OCI-LY1 (cell line): ENCODE measurements at regions not wholly inside any gene's neighbourhood (a gene's known extent, or its start where the extent isn't known, plus 50 kb on each side); places are given as distances from the start of the nearest gene placed in this dataset.
"Not testable (repeated sequence)": the region's sequence is repeated elsewhere in the genome, so short reads cannot be mapped to it uniquely, and the experiment has no call there.

Experiments
- H2AFZ ChIP-seq: fragments of 200-600 bp; sonication (generic), shearing (Covaris generic); 2 replicates; pipeline ENCODE4 v1.6.0; 2014; ENCODE audit warnings: antibody characterized with exemption, mild to moderate bottlenecking, low read length
- H3F3A ChIP-seq: fragments of 200-600 bp; sonication (generic), shearing (Covaris generic); 2 replicates; pipeline ENCODE4 v1.6.0; 2014; ENCODE audit warnings: mild to moderate bottlenecking, antibody characterized with exemption, low read length, moderate library complexity; ENCODE audit not compliant: insufficient read depth
- H3K27ac ChIP-seq: fragments of 200-600 bp; sonication (generic); 2 replicates; pipeline ENCODE4 v1.5.1; 2014; ENCODE audit warnings: low read length, mixed run types, mild to moderate bottlenecking, low read depth; ENCODE audit not compliant: poor library complexity, severe bottlenecking
- H3K27me3 ChIP-seq: fragments of 200-600 bp; sonication (generic); 2 replicates; pipeline ENCODE4 v1.6.0; 2014; ENCODE audit warnings: antibody characterized with exemption, mild to moderate bottlenecking, low read length, moderate library complexity; ENCODE audit not compliant: insufficient read depth
- H3K36me3 ChIP-seq: fragments of 200-600 bp; sonication (generic); 2 replicates; pipeline ENCODE4 v1.6.1; 2014; ENCODE audit warnings: mild to moderate bottlenecking, antibody characterized with exemption, low read length, moderate library complexity, mixed read lengths; ENCODE audit not compliant: insufficient read depth
- H3K4me1 ChIP-seq: fragments of 200-600 bp; sonication (generic); 2 replicates; pipeline ENCODE4 v1.5.1; 2014; ENCODE audit warnings: mild to moderate bottlenecking, low read length, moderate library complexity; ENCODE audit not compliant: insufficient read depth, severe bottlenecking
- H3K4me2 ChIP-seq: fragments of 200-600 bp; sonication (generic), shearing (Covaris generic); 2 replicates; pipeline ENCODE4 v1.6.1; 2014; ENCODE audit warnings: low read length
- H3K4me3 ChIP-seq: fragments of 200-600 bp; sonication (generic); 2 replicates; pipeline ENCODE4 v1.5.1; 2014; ENCODE audit warnings: low read length, low read depth, mild to moderate bottlenecking, mixed read lengths; ENCODE audit not compliant: poor library complexity, severe bottlenecking
- H3K79me2 ChIP-seq: fragments of 200-600 bp; shearing (Covaris generic); 2 replicates; pipeline ENCODE4 v1.6.1; 2016; ENCODE audit warnings: mixed run types, low read length, mixed read lengths; ENCODE audit not compliant: insufficient read depth
- H3K9ac ChIP-seq: fragments of 200-600 bp; sonication (generic), shearing (Covaris generic); 2 replicates; pipeline ENCODE4 v1.6.1; 2014; ENCODE audit warnings: mild to moderate bottlenecking, low read length, mixed read lengths
- H3K9me2 ChIP-seq: fragments of 200-600 bp; sonication (generic), shearing (Covaris generic); 2 replicates; pipeline ENCODE4 v1.6.1; 2014; ENCODE audit warnings: low read depth, mild to moderate bottlenecking, low read length, mixed read lengths
- H3K9me3 ChIP-seq: fragments of 200-600 bp; shearing (Covaris generic); 2 replicates; pipeline ENCODE4 v1.6.1; 2014; ENCODE audit warnings: low read length, mixed read lengths
- H4K20me1 ChIP-seq: fragments of 200-600 bp; sonication (generic), shearing (Covaris generic); 2 replicates; pipeline ENCODE4 v1.6.0; 2016; ENCODE audit warnings: mild to moderate bottlenecking, low read length; ENCODE audit not compliant: insufficient read depth
- CTCF ChIP-seq: fragments of 200-600 bp; sonication (generic), shearing (Covaris generic); IDR thresholded peaks from 2 replicates; pipeline ENCODE4 v1.5.1; 2017; ENCODE audit warnings: mild to moderate bottlenecking, antibody characterized with exemption, low read length, moderate library complexity, mixed read lengths
- EZH2 ChIP-seq: fragments of 200-600 bp; sonication (generic), shearing (Covaris generic); IDR thresholded peaks from 2 replicates; pipeline ENCODE4 v1.8.0; 2017; ENCODE audit warnings: borderline replicate concordance, mixed run types, mild to moderate bottlenecking, antibody characterized with exemption, low read length, moderate library complexity, mixed read lengths

- H3K4me1 ChIP-seq: peaks cover 16% of the 10 kb centered on the region
- TF ChIP-seq EZH2: no peak
- TF ChIP-seq CTCF: no peak
Measured at GRCh38 chr2:8602809-8603208, 79.0 kb upstream of the ID2 start.

GRCh38 chr2:8603356-8603755, 78.5 kb upstream of the ID2 start:
- not testable (repeated sequence) for H3K79me2 ChIP-seq, H3K36me3 ChIP-seq, H3K9ac ChIP-seq, H4K20me1 ChIP-seq, H3K27ac ChIP-seq, H3K27me3 ChIP-seq, H3K9me2 ChIP-seq, H3K9me3 ChIP-seq, H3F3A ChIP-seq, H3K4me3 ChIP-seq, H3K4me2 ChIP-seq, H2AFZ ChIP-seq
- peaks cover 16% of the 10 kb centered on the region for H3K4me1 ChIP-seq

More at GRCh38 chr2:8602809-8603208, 79.0 kb upstream of the ID2 start:
- no peaks in the 10 kb centered on the region for H3F3A ChIP-seq
- no peaks in the 10 kb centered on the region for H3K79me2 ChIP-seq
- H3K9me2 ChIP-seq: no peaks in the 10 kb centered on the region
- H3K27ac ChIP-seq: no peak overlapping the region
- H2AFZ ChIP-seq: no peak overlapping the region
- no peak overlapping the region for H3K9ac ChIP-seq
- no peak overlapping the region for H3K4me3 ChIP-seq
- no peaks in the 10 kb centered on the region for H3K9me3 ChIP-seq
- no peak overlapping the region for H3K4me2 ChIP-seq
- H3K27me3 ChIP-seq: no peaks in the 10 kb centered on the region
- no peaks in the 10 kb centered on the region for H4K20me1 ChIP-seq
- no peaks in the 10 kb centered on the region for H3K36me3 ChIP-seq

DNA sequence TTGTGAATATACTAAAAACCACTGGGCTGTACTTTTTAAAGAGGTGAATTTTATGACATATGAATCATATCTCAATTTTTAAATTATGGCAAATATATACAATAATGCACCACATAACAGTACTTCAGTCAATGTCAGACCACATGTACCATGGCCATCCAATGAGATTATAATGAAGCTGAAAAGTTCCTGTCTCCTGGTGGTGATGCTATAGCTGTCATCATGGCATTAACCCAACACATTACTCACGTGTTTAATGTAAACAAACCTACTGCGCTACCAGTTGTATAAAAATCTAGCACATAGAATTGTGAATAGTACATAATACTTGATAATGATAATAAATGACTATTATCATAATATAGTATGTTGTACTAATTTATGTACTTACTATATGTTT, 77.6 kb upstream of the ID2 start:
- TF ChIP-seq CTCF (no peak), EZH2 (no peak)
- no peak overlapping the region for H3K27ac ChIP-seq
- no peaks in the 10 kb centered on the region for H4K20me1 ChIP-seq
- H3K79me2 ChIP-seq: no peaks in the 10 kb centered on the region
- H3F3A ChIP-seq: no peaks in the 10 kb centered on the region
- H2AFZ ChIP-seq: no peak overlapping the region
- H3K9me3 ChIP-seq: no peaks in the 10 kb centered on the region
- no peaks in the 10 kb centered on the region for H3K9me2 ChIP-seq
- H3K36me3 ChIP-seq: no peaks in the 10 kb centered on the region
- no peak overlapping the region for H3K4me2 ChIP-seq
- no peak overlapping the region for H3K4me3 ChIP-seq
- no peaks in the 10 kb centered on the region; the same call in 1 of the 2 replicates for H3K27me3 ChIP-seq
- H3K4me1 ChIP-seq: peaks cover 16% of the 10 kb centered on the region
- no peak overlapping the region for H3K9ac ChIP-seq

DNA sequence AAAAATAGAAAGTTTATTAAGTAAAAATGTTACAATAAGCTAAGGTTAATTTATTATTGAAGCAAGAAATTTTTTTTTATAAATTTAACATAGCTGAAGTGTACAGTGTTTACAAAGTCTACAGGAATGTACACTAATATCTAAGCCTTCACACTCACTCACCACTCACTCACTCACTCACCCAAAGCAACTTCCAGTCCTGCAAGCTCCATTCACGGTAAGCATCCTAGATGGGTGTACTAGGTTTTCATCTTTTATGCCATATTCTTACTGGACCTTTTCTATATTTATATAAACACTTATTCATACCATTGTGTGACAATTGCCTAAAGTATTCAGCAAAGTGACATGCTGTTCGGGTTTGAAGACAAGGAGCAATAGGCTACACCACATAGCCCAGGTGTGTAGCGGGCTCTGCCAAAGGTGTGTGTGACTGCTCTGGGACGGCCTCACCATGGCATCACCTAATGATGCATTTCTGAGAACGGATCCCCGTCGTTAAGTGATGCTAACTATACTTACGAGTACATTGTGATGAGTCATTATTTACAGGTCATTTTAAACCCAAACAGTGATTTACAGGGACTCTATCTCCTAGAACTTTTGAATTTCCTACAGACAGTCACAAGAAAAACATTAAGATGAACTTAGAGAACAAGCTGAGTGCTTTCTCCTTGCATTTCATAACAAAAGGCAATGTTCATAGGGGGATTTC, 76.3 kb upstream of the ID2 start:
- Histone ChIP-seq H3F3A (no peaks in the 10 kb centered on the region), H2AFZ (no peak overlapping the region), H3K4me2 (no peak overlapping the region), H3K4me3 (no peak overlapping the region), H3K9ac (no peak overlapping the region), H4K20me1 (no peaks in the 10 kb centered on the region), H3K79me2 (no peaks in the 10 kb centered on the region), H3K27me3 (peaks cover 3% of the 10 kb centered on the region; the same call in 1 of the 2 replicates), H3K36me3 (peaks cover 3% of the 10 kb centered on the region; the same call in 1 of the 2 replicates), H3K9me3 (peaks cover 4% of the 10 kb centered on the region; the same call in 1 of the 2 replicates), H3K9me2 (no peaks in the 10 kb centered on the region), H3K4me1 (peaks cover 16% of the 10 kb centered on the region), H3K27ac (no peak overlapping the region)
- TF ChIP-seq CTCF: no peak
- no peak for TF ChIP-seq EZH2
